ENCODE measurements at regions not wholly inside any gene's neighbourhood (a gene's known extent, or its start where the extent isn't known, plus 50 kb on each side); places are given as distances from the start of the nearest gene placed in this dataset.
"Not testable (repeated sequence)": the region's sequence is repeated elsewhere in the genome, so short reads cannot be mapped to it uniquely, and the experiment has no call there.

GRCh38 chr18:961644-962355 is 57.1 kb downstream of the ADCYAP1 start:
- DNase-seq, result peak; percentile 29

GRCh38 chr18:963276-963675 is 58.6 kb downstream of the ADCYAP1 start:
- no peak for DNase-seq

- DNase-seq, result no peak
These were observed 61.5 kb downstream of the ADCYAP1 start for GRCh38 chr18:965921-966758.

GRCh38 chr18:966759-967576 is 62.3 kb downstream of the ADCYAP1 start:
- DNase-seq, result no peak

GRCh38 chr18:968910-969309 is 64.2 kb downstream of the ADCYAP1 start:
- not testable (repeated sequence) for DNase-seq

- DNase-seq, result not testable (repeated sequence)
These were observed 64.6 kb downstream of the ADCYAP1 start for GRCh38 chr18:969311-969710.

GRCh38 chr18:974606-975005 is 69.9 kb downstream of the ADCYAP1 start:
- DNase-seq, result not testable (repeated sequence)

- not testable (repeated sequence) for DNase-seq
These were observed 71.9 kb downstream of the ADCYAP1 start for GRCh38 chr18:976393-977128.

- DNase-seq, result not testable (repeated sequence)
These were observed 72.7 kb downstream of the ADCYAP1 start for GRCh38 chr18:977327-977726.

GRCh38 chr18:977732-978131 is 73.1 kb downstream of the ADCYAP1 start:
- not testable (repeated sequence) for DNase-seq

GRCh38 chr18:980586-980985 is 75.9 kb downstream of the ADCYAP1 start:
- no peak for DNase-seq

GRCh38 chr18:984004-984403 is 79.3 kb downstream of the ADCYAP1 start:
- DNase-seq, result no peak

- DNase-seq, result no peak
These were observed 80.6 kb downstream of the ADCYAP1 start for GRCh38 chr18:985212-985661.

- DNase-seq, result no peak
These were observed 81.4 kb downstream of the ADCYAP1 start for GRCh38 chr18:986051-986450.

- no peak for DNase-seq
These were observed 81.9 kb downstream of the ADCYAP1 start for GRCh38 chr18:986552-986951.

GRCh38 chr18:987325-988186 is 82.9 kb downstream of the ADCYAP1 start:
- DNase-seq, result no peak

GRCh38 chr18:989425-989824 is 84.8 kb downstream of the ADCYAP1 start:
- DNase-seq, result no peak

- no peak for DNase-seq
These were observed 85.5 kb downstream of the ADCYAP1 start for GRCh38 chr18:990197-990596.

GRCh38 chr18:991441-991840 is 86.8 kb downstream of the ADCYAP1 start:
- no peak for DNase-seq

GRCh38 chr18:993560-993959 is 88.9 kb downstream of the ADCYAP1 start:
- no peak for DNase-seq

- DNase-seq, result no peak
These were observed 91.0 kb downstream of the ADCYAP1 start for GRCh38 chr18:995629-996028.

Data from CD4-positive, alpha-beta T cell treated with Interleukin-21 for 1 hour (primary cell).